ENCODE measurements at regions not wholly inside any gene's neighbourhood (a gene's known extent, or its start where the extent isn't known, plus 50 kb on each side); places are given as distances from the start of the nearest gene placed in this dataset.
"Not testable (repeated sequence)": the region's sequence is repeated elsewhere in the genome, so short reads cannot be mapped to it uniquely, and the experiment has no call there.

- no peak for DNase-seq
- TF ChIP-seq GATA1 (IDR thresholded peaks at IDR 0.05; ENCODE audit: low read depth, low read length) (no peak), POLR2A (IDR thresholded peaks at IDR 0.05; ENCODE audit: low read length) (no peak)
Measured at GRCh38 chr5:99045871-99046270, 117.1 kb upstream of the CHD1 start.

GRCh38 chr5:99043257-99043656 is 114.5 kb upstream of the CHD1 start:
- not testable (repeated sequence) for DNase-seq

GRCh38 chr5:99037668-99038067 is 108.9 kb upstream of the CHD1 start:
- no peak for TF ChIP-seq POLR2A (IDR thresholded peaks at IDR 0.05; ENCODE audit: low read length)
- TF ChIP-seq GATA1 (IDR thresholded peaks at IDR 0.05; ENCODE audit: low read depth, low read length): no peak
- DNase-seq: no peak

- DNase-seq: no peak
- no peak for TF ChIP-seq GATA1 (IDR thresholded peaks at IDR 0.05; ENCODE audit: low read depth, low read length)
- TF ChIP-seq POLR2A (IDR thresholded peaks at IDR 0.05; ENCODE audit: low read length): no peak
Measured at GRCh38 chr5:99035942-99036341, 107.1 kb upstream of the CHD1 start.

GRCh38 chr5:99034336-99034735 is 105.5 kb upstream of the CHD1 start:
- peak; percentile 30 to 50 for DNase-seq
- no peak for TF ChIP-seq GATA1 (IDR thresholded peaks at IDR 0.05; ENCODE audit: low read depth, low read length)
- no peak for TF ChIP-seq POLR2A (IDR thresholded peaks at IDR 0.05; ENCODE audit: low read length)

- TF ChIP-seq GATA1 (IDR thresholded peaks at IDR 0.05; ENCODE audit: low read depth, low read length): no peak
- TF ChIP-seq POLR2A (IDR thresholded peaks at IDR 0.05; ENCODE audit: low read length): peak; percentile 30
Measured at GRCh38 chr5:99033014-99033900, 104.5 kb upstream of the CHD1 start.

GRCh38 chr5:99032234-99033013 is 103.6 kb upstream of the CHD1 start:
- peak; percentile 79 to 85 for DNase-seq
- TF ChIP-seq POLR2A (IDR thresholded peaks at IDR 0.05; ENCODE audit: low read length) (no peak), GATA1 (IDR thresholded peaks at IDR 0.05; ENCODE audit: low read depth, low read length) (no peak)

More at GRCh38 chr5:99033014-99033900, 104.5 kb upstream of the CHD1 start:
- DNase-seq: peak; percentile 54 to 70

- DNase-seq: no peak
- TF ChIP-seq GATA1 (IDR thresholded peaks at IDR 0.05; ENCODE audit: low read depth, low read length): no peak
- no peak for TF ChIP-seq POLR2A (IDR thresholded peaks at IDR 0.05; ENCODE audit: low read length)
Measured at GRCh38 chr5:99030906-99031440, 102.2 kb upstream of the CHD1 start.

GRCh38 chr5:99029172-99029571 is 100.4 kb upstream of the CHD1 start:
- TF ChIP-seq POLR2A (IDR thresholded peaks at IDR 0.05; ENCODE audit: low read length) (no peak), GATA1 (IDR thresholded peaks at IDR 0.05; ENCODE audit: low read depth, low read length) (no peak)
- no peak for DNase-seq

- DNase-seq: not testable (repeated sequence)
Measured at GRCh38 chr5:99028170-99028569, 99.4 kb upstream of the CHD1 start.

- DNase-seq: no peak
- TF ChIP-seq GATA1 (IDR thresholded peaks at IDR 0.05; ENCODE audit: low read depth, low read length) (no peak), POLR2A (IDR thresholded peaks at IDR 0.05; ENCODE audit: low read length) (no peak)
Measured at GRCh38 chr5:99025298-99026045, 96.7 kb upstream of the CHD1 start.

- TF ChIP-seq POLR2A (IDR thresholded peaks at IDR 0.05; ENCODE audit: low read length): no peak
- DNase-seq: no peak
Measured at GRCh38 chr5:99023330-99023729, 94.5 kb upstream of the CHD1 start.

- TF ChIP-seq GATA1 (IDR thresholded peaks at IDR 0.05; ENCODE audit: low read depth, low read length) (no peak), POLR2A (IDR thresholded peaks at IDR 0.05; ENCODE audit: low read length) (no peak)
- no peak for DNase-seq
Measured at GRCh38 chr5:99022250-99022649, 93.4 kb upstream of the CHD1 start.

- TF ChIP-seq POLR2A (IDR thresholded peaks at IDR 0.05; ENCODE audit: low read length) (no peak), GATA1 (IDR thresholded peaks at IDR 0.05; ENCODE audit: low read depth, low read length) (no peak)
- DNase-seq: no peak
Measured at GRCh38 chr5:99020698-99021048, 91.9 kb upstream of the CHD1 start.

All from erythroblast (primary cell).